ENCODE measurements at regions not wholly inside any gene's neighbourhood (a gene's known extent, or its start where the extent isn't known, plus 50 kb on each side); places are given as distances from the start of the nearest gene placed in this dataset.

- H3K4me3 ChIP-seq (ENCODE audit: low read depth, low read length): no peak overlapping the region
Measured at GRCh38 chr3:23701716-23702597, 103.8 kb upstream of the UBE2E1 start.

DNA sequence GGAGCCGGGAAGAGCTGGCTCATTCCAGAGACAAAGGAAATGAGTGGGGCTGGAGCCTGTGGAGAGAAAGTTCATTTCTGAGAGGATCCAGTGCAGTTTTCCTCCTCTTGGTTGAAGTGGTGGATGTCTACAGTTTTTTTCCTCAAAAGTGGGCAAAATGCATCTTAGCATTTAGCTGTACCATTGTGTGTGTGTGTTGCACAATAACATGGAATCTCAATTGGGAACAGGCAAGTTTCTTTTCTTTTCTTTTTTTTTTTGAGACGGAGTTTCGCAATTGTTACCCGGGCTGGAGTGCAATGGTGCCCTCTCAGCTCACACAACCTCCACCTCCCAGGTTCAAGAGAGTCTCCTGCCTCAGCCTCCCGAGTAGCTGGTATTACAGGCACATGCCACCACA is 101.5 kb upstream of the UBE2E1 start:
- no peak for TF ChIP-seq CTCF (IDR thresholded peaks at IDR 0.05; ENCODE audit: borderline replicate concordance, insufficient read depth, low read depth, low read length)
- H3K4me3 ChIP-seq (ENCODE audit: low read depth, low read length): no peak overlapping the region

More at GRCh38 chr3:23701716-23702597, 103.8 kb upstream of the UBE2E1 start:
- TF ChIP-seq CTCF (IDR thresholded peaks at IDR 0.05; ENCODE audit: borderline replicate concordance, insufficient read depth, low read depth, low read length): no peak

DNA sequence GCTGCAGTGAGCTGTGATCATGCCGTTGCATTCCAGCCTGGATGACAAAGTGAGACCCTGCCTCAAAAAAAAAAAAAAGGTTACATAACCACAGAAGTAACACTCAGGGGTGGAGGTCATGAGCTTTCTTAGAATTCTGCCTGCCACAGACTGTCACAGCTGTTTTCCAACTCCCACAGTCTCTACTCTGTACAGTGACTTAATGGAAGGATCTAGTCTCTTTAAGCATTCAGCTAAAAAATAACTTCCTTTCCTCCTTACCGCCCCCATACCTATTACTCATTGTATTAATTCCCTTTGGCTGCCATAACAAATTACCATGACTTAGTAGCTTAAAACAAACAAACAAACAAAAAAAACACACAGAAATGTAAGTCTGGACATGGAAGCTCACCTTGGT is 99.6 kb upstream of the UBE2E1 start:
- TF ChIP-seq CTCF (IDR thresholded peaks at IDR 0.05; ENCODE audit: borderline replicate concordance, insufficient read depth, low read depth, low read length): no peak
- no peak overlapping the region for H3K4me3 ChIP-seq (ENCODE audit: low read depth, low read length)

DNA sequence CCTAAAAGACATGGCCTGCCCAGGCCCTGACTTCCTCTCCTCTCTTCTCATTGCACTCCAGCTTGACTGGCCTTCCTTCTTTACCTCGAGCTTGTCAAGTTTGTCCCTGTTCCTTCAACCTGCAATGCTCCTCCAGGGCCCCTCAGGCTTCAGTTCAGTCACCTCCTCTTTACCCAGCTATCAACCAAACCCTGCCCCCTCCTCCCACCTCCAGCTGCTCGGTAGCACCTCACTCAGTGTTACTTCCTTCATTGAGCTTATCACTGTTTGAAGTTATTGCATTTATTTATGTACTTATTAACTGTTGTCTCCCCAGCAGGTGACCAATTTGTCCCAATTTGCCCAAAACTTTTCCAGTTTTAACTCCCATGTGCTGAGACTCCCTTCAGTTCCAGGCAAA is 95.8 kb upstream of the UBE2E1 start:
- TF ChIP-seq CTCF (IDR thresholded peaks at IDR 0.05; ENCODE audit: borderline replicate concordance, insufficient read depth, low read depth, low read length): no peak
- no peak overlapping the region for H3K4me3 ChIP-seq (ENCODE audit: low read depth, low read length)

DNA sequence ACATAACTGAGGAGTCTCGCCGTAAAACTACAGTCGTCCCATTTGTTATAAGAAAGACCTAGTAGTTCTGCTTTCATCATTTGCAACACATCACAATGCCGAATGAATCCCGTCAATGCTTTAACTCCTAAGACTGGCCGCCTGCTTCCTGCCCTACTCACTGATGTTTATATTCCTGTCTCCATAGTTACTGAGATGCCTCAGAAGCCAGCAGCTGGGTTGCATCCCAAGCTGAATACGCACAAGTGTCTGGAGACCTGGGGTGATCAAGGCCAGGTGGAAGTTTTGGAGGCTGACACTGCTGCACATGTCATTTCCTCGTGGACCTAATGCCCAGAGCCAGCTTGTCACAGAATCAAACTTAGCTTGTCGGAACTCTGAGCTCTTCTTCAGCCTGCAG is 95.2 kb upstream of the UBE2E1 start:
- no peak for TF ChIP-seq CTCF (IDR thresholded peaks at IDR 0.05; ENCODE audit: borderline replicate concordance, insufficient read depth, low read depth, low read length)
- H3K4me3 ChIP-seq (ENCODE audit: low read depth, low read length): no peak overlapping the region

DNA sequence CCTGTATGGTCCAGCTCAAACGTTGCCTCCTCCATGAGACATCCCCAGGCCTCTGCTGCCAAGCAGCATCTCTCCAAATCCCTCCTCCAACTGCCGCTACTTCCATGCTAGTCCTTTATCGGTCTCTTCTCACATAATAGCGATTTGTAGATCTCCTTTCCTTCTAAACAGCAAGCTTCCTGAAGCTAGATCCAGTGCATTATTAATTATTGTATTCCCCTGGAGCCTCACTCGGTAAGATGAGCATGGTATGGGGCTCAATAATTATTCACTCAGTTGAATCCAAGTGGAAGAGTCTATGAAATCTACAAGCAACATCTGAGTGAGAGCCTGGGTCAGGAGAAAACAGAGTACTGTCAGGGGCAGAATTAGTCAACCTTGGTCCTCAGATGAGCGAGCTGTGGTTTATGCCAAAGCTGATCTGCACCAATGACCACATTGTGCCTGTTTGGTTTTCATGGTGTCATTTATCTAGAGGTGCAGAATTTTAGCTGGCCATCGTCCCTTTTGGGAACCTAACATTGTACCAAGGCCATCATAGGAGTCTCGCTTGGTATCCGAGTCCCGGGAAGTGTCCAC is 93.8 kb upstream of the UBE2E1 start:
- no peak overlapping the region for H3K4me3 ChIP-seq (ENCODE audit: low read depth, low read length)

More for the DNA sequence above, 93.8 kb upstream of the UBE2E1 start:
- TF ChIP-seq CTCF (IDR thresholded peaks at IDR 0.05; ENCODE audit: borderline replicate concordance, insufficient read depth, low read depth, low read length): no peak

Data from GM12875 (cell line).